GM12864 (cell line): ENCODE measurements at regions not wholly inside any gene's neighbourhood (a gene's known extent, or its start where the extent isn't known, plus 50 kb on each side); places are given as distances from the start of the nearest gene placed in this dataset.
"Not testable (repeated sequence)": the region's sequence is repeated elsewhere in the genome, so short reads cannot be mapped to it uniquely, and the experiment has no call there.

Experiments used
- DNase-seq: peaks from one replicate; pipeline ENCODE4 v3.0.0-alpha.2; 2011; ENCODE audit warnings: low read depth
- H3K4me3 ChIP-seq: 2 replicates; pipeline ENCODE4 v1.5.1; 2011; ENCODE audit warnings: mild to moderate bottlenecking, low read depth, low read length, control low read depth
- TF ChIP-seq, protein P1 (sequence below): IDR thresholded peaks from 2 replicates; pipeline ENCODE4 v1.5.1; 2011; ENCODE audit warnings: low read depth, mild to moderate bottlenecking, moderate library complexity, low read length, control low read depth, inconsistent platforms; ENCODE audit errors: missing control alignments

DNA sequence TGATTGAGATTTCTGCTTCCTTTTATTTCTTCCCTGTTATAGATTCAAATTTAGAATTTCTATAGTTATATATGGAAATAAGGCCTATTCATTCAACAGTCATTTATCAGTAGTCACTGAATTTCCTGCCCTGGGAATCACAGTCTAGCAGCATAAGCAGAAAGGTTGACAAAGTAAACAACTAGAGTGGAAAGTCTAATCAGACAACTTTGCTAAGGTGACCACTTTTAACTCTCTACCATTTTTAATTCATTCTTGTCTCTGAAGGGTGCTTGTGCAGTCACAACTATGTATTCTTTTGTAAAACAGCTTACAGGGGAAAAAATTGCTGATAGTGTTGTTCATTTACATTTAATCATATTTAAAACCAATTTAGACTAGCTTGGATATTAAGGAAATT is 66.1 kb upstream of the PLA2G4A start:
- TF ChIP-seq, protein P1, sequence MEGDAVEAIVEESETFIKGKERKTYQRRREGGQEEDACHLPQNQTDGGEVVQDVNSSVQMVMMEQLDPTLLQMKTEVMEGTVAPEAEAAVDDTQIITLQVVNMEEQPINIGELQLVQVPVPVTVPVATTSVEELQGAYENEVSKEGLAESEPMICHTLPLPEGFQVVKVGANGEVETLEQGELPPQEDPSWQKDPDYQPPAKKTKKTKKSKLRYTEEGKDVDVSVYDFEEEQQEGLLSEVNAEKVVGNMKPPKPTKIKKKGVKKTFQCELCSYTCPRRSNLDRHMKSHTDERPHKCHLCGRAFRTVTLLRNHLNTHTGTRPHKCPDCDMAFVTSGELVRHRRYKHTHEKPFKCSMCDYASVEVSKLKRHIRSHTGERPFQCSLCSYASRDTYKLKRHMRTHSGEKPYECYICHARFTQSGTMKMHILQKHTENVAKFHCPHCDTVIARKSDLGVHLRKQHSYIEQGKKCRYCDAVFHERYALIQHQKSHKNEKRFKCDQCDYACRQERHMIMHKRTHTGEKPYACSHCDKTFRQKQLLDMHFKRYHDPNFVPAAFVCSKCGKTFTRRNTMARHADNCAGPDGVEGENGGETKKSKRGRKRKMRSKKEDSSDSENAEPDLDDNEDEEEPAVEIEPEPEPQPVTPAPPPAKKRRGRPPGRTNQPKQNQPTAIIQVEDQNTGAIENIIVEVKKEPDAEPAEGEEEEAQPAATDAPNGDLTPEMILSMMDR = no peak
- H3K4me3 ChIP-seq = no peak overlapping the region
- DNase-seq = no peak

DNA sequence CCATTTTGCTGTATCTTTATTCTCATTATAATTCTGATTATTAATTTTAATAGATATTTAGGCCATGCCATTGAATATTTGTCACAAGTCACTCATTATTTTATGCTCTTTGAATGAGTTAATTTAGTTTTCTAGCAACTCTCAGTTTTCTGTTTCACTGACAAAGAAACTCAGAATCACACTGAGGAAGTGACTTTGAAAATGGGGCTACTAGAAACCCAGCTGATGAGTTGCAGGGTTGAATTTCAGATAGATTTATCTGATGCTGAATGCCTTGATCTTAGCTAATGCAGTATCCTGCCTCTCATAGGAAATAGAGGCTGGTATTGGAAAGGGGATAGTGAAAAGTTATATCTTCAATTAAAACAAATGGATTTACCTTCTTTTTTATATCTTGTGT is 67.4 kb upstream of the PLA2G4A start:
- H3K4me3 ChIP-seq = no peak overlapping the region
- TF ChIP-seq, protein P1 = no peak
- DNase-seq = peak; percentile 16

DNA sequence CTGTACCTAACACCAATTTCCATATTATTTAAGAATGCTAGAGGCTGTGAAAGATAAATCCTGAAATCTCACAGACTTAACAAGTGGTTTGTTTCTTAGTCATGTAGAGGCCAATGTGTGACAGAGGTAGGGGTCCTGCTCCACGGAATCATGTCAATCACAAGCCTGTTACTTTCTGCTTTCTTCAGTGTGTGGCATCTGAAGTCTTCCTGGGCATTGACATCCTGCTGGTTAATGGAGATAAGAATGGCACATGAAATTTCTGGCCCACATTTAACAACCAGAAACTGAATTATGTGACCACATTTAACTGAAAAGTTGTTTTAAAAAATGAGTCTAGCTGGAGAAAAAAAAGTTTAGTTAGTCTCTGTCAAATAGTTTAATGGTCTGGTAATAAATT is 68.3 kb upstream of the PLA2G4A start:
- DNase-seq = no peak
- no peak overlapping the region for H3K4me3 ChIP-seq
- TF ChIP-seq, protein P1 = no peak

DNA sequence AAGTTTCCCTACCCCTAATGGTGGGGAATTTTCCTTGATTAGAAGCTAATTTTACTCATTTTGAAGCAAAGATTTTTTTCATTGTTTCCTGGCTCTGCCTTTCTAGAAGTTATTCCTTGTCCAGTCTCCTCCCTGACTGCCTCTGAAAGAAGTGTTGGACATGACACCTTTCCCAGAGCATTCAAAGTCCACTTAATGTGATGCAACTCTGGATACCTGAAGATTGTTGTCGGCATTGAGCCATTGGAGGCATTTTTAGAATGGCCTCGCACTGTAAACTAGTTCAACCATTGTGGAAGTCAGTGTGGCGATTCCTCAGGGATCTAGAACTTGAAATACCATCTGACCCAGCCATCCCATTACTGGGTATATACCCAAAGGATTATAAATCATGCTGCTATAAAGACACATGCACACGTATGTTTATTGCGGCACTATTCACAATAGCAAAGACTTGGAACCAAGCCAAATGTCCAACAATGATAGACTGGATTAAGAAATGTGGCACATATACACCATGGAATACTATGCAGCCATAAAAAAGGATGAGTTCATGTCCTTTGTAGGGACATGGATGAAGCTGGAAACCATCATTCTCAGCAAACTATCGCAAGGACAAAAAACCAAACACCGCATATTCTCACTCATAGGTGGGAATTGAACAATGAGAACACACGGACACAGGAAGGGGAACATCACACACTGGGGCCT is 69.7 kb upstream of the PLA2G4A start:
- not testable (repeated sequence) for DNase-seq, H3K4me3 ChIP-seq

DNA sequence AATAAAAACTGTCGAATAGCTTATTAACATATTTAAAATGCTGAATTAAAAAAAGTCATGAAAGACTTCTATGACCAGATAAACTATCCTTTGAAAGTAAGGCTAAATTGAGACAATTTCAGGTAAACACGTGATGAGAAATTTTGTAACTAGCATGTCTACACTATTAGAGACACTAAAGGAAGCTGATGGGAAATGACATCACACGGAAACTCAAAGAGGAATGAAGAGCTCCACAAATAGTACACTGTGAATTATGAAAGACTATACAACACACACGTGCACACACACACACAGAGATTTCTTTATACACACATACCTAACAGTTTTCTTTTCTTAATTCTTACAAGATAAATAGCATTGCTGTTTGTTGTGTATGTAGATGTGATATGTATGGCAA is 70.9 kb upstream of the PLA2G4A start:
- TF ChIP-seq, protein P1 = no peak
- no peak for DNase-seq

DNA sequence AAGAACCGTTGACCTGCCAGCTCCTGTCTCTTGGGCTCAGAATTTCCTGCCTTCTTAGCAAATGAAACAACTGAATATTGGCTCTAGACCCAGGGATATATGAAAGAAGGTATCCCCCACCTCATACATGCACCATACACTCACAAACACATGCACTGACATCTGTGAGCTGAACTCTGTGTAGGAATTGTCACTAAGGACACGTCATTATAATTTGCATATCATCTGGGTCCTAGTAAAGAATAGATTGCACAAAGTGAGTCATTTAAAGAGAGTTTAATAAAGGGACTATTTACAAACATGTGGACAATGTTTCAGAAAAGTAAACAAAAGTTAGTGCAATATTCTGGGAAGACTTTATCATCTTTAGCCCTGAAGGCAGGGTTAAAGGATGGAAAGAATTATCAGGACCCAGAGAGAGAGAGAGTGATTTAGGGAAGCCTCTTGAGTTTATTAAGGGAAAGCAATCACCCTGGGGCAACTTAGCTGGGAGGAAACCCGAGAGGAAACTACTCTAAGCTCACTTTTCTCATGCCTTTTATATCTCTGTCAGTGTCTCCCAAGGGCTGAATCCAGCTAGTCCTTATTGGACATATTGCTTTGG is 74.1 kb upstream of the PLA2G4A start:
- TF ChIP-seq, protein P1 = no peak
- DNase-seq = no peak
- no peak overlapping the region for H3K4me3 ChIP-seq

More for the DNA sequence above, 70.9 kb upstream of the PLA2G4A start:
- H3K4me3 ChIP-seq = no peak overlapping the region

DNA sequence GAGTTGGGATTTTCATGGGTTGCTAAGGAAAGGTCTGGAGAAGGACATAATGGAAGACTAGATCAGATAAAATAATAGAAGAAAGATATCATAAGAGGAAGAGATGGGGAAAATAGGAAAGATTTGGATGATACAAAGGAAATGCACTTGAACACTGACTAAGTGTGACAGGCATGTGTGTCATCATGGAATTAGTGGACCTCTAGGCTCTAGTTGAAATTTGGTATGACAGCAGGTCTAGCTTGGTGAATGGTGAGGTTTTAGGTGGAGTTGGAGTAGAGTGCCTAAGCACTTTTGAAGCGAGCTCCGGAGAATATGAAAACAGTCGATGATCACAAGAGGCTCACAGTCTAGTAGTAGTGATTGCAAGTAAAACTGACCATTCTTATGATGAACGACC is 73.0 kb upstream of the PTGS2 start:
- TF ChIP-seq, protein P1 = no peak
- no peak for DNase-seq

More for the DNA sequence above, 73.0 kb upstream of the PTGS2 start:
- no peak overlapping the region for H3K4me3 ChIP-seq
